PC-3 (cell line): ENCODE measurements at regions not wholly inside any gene's neighbourhood (a gene's known extent, or its start where the extent isn't known, plus 50 kb on each side); places are given as distances from the start of the nearest gene placed in this dataset.
A peak's percentile ranks its signal among the peaks of the same experiment; 100 is the strongest.
"Not testable (repeated sequence)": the region's sequence is repeated elsewhere in the genome, so short reads cannot be mapped to it uniquely, and the experiment has no call there.

ENCODE experiments used
- ATAC-seq: fragments of 200-7000 bp; cut with Tn5 transposase; 2 replicates; pipeline ENCODE4 v1.9.1; 2020; ENCODE audit warnings: mild to moderate bottlenecking, moderate library complexity
- BruUV-seq: library from RNA; stranded (reverse); fragments of 400-500 nt; replicated peaks from 2 replicates; lab custom pipeline; 2021; lab: Mats Ljungman, UMichigan
- CTCF ChIA-PET: fragments of 300-600 bp; sonication (Branson Sonifier 250); formaldehyde crosslinking; loops from one replicate; lab custom pipeline; 2022; ENCODE audit warnings: antibody characterized with exemption; lab: Charles Lee
- POLR2A ChIA-PET: fragments of 300-600 bp; sonication (Branson Sonifier 250); formaldehyde crosslinking; loops from one replicate; lab custom pipeline; 2022; ENCODE audit warnings: antibody characterized with exemption; ENCODE audit not compliant: unreplicated experiment; lab: Charles Lee
- DNase-seq: peaks from one replicate; pipeline ENCODE4 v3.0.0-alpha.2; 2015
- H2AFZ ChIP-seq: fragments of 300-600 bp; sonication (generic); 2 replicates; pipeline ENCODE4 v1.6.0; 2016; ENCODE audit warnings: antibody characterized with exemption, low read length
- H3F3A ChIP-seq: fragments of 300-600 bp; sonication (generic); one replicate; pipeline ENCODE4 v1.6.0; 2017; ENCODE audit warnings: antibody characterized with exemption, low read length, control low read depth, mild to moderate bottlenecking; ENCODE audit not compliant: unreplicated experiment
- H3K27ac ChIP-seq: fragments of 300-600 bp; sonication (generic); 2 replicates; pipeline ENCODE4 v1.5.1; 2016; ENCODE audit warnings: mild to moderate bottlenecking, low read length
- H3K27me3 ChIP-seq: fragments of 300-600 bp; sonication (generic); 2 replicates; pipeline ENCODE4 v1.6.1; 2016; ENCODE audit warnings: low read length, mixed read lengths
- H3K36me3 ChIP-seq: fragments of 300-600 bp; sonication (generic); 2 replicates; pipeline ENCODE4 v1.6.1; 2016; ENCODE audit warnings: low read depth, mixed run types, low read length, mixed read lengths
- H3K4me1 ChIP-seq: fragments of 300-600 bp; sonication (generic); 2 replicates; pipeline ENCODE4 v1.5.1; 2016; ENCODE audit warnings: low read length; ENCODE audit not compliant: insufficient read depth
- H3K4me2 ChIP-seq: fragments of 300-600 bp; sonication (generic); 2 replicates; pipeline ENCODE4 v1.6.0; 2016; ENCODE audit warnings: low read length
- H3K4me3 ChIP-seq: fragments of 300-600 bp; sonication (generic); 2 replicates; pipeline ENCODE4 v1.5.1; 2016; ENCODE audit warnings: mild to moderate bottlenecking, low read length, mixed read lengths
- H3K79me2 ChIP-seq: fragments of 300-600 bp; sonication (generic); 2 replicates; pipeline ENCODE4 v1.6.1; 2017; ENCODE audit warnings: low read length, mixed read lengths
- H3K9ac ChIP-seq: fragments of 300-600 bp; sonication (generic); 2 replicates; pipeline ENCODE4 v1.6.0; 2016; ENCODE audit warnings: mild to moderate bottlenecking, low read length
- H3K9me2 ChIP-seq: fragments of 300-600 bp; sonication (generic); replicated peaks from 2 replicates; pipeline ENCODE4 v1.6.1; 2016; ENCODE audit warnings: mixed run types, low read length, mixed read lengths
- H3K9me3 ChIP-seq: fragments of 300-600 bp; sonication (generic); 2 replicates; pipeline ENCODE4 v1.6.1; 2016; ENCODE audit warnings: low read length, mixed read lengths
- H4K20me1 ChIP-seq: fragments of 300-600 bp; sonication (generic); 2 replicates; pipeline ENCODE4 v1.6.1; 2016; ENCODE audit warnings: low read length, mixed read lengths
- CTCF ChIP-seq: fragments of 300-600 bp; sonication (generic); conservative IDR thresholded peaks from 2 replicates; pipeline ENCODE4 v1.5.1; 2017; ENCODE audit warnings: antibody characterized with exemption, low read depth, mild to moderate bottlenecking, low read length
- EZH2 ChIP-seq: fragments of 300-600 bp; sonication (generic); IDR thresholded peaks from one replicate; pipeline ENCODE4 v1.6.1; 2017; ENCODE audit warnings: antibody characterized with exemption, mild to moderate bottlenecking, low read length; ENCODE audit not compliant: unreplicated experiment
- intact Hi-C: fragments of 100-400 bp; cut with micrococcal nuclease; formaldehyde crosslinking; loops from 2 replicates; pipeline ENCODE4 v1.9.0; 2023

GRCh38 chr6:30816791-30817739 lies 67.3 kb upstream of the DDR1 start:
- H3K4me3 ChIP-seq, result no peak overlapping the region
- H3F3A ChIP-seq, result peaks cover 8% of the 10 kb centered on the region
- intact Hi-C loops, result no loop called here
- no peaks in the 10 kb centered on the region for H4K20me1 ChIP-seq
- H3K36me3 ChIP-seq, result no peaks in the 10 kb centered on the region
- no peak for ATAC-seq
- H3K79me2 ChIP-seq, result no peaks in the 10 kb centered on the region
- BruUV-seq, result no TSS peak
- H3K9me3 ChIP-seq, result no peaks in the 10 kb centered on the region
- H3K9ac ChIP-seq, result no peak overlapping the region
- H3K4me2 ChIP-seq, result no peak overlapping the region
- no peak for TF ChIP-seq CTCF
- no peak for TF ChIP-seq EZH2
- POLR2A ChIA-PET, result no interaction called here
- peak overlapping the region; percentile 89 for H3K27ac ChIP-seq
- H3K4me1 ChIP-seq, result peaks cover 66% of the 10 kb centered on the region
- no peak overlapping the region for H2AFZ ChIP-seq
- H3K27me3 ChIP-seq, result no peaks in the 10 kb centered on the region
- CTCF ChIA-PET, result no interaction called here
- no peaks in the 10 kb centered on the region for H3K9me2 ChIP-seq
- no peak for DNase-seq

DNA sequence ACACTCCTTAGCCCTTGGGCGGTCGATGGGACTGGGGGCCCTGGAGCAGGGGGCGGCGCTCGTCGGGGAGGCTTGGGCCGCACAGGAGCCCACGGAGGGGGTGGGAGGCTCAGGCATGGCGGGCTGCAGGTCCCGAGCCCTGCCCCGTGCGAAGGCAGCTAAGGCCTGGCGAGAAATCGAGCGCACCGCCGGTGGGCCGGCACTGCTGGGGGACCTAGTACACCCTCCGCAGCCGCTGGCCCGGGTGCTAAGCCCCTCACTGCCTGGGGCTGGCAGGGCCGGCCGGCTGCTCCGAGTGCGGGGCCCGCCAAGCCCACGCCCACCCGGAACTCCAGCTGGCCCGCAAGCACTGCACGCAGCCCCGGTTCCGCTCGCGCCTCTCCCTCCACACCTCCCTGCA lies 68.0 kb upstream of the DDR1 start:
- CTCF ChIA-PET, H3K36me3 ChIP-seq, H3K9ac ChIP-seq, H2AFZ ChIP-seq, H3K27me3 ChIP-seq, DNase-seq, H3K4me3 ChIP-seq, POLR2A ChIA-PET, H3K4me2 ChIP-seq, H3K9me3 ChIP-seq, ATAC-seq, H3K9me2 ChIP-seq, H3K79me2 ChIP-seq, H3F3A ChIP-seq, H3K27ac ChIP-seq, BruUV-seq, intact Hi-C loops, H4K20me1 ChIP-seq: not testable (repeated sequence)
- H3K4me1 ChIP-seq, result peaks cover 66% of the 10 kb centered on the region

DNA sequence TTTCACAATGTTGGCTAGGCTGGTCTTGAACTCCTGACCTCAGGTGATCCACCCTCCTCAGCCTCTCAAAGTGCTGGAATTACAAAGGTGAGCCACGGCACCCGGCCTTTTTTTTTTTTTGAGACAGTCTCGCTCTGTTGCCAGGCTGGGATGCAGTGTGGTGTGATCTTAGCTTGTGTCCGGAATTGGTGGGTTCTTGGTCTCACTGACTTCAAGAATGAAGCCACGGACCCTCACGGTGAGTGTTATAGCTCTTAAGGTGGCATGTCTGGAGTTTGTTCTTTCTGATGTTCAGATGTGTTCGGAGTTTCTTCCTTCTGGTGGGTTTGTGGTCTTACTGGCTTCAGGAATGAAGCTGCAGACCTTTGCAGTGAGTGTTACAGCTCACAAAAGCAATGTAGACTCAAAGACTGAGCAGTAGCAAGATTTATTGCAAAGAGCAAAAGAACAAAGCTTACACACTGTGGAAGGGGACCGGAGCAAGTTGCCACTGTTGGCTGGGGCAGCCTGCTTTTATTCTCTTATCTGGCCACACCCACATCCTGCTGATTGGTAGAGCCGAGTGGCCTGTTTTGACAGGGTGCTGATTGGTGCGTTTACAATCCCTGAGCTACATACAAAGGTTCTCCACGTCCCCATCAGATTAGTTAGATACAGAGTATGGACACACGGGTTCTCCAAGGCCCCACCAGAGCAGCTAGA lies 69.1 kb upstream of the DDR1 start:
- BruUV-seq, result TSS peak; percentile 89
- peak; percentile 58 for DNase-seq
- Histone ChIP-seq H3K9ac (peak overlapping the region; percentile 68), H3K4me1 (peaks cover 69% of the 10 kb centered on the region), H3K27ac (peak overlapping the region; percentile 96)
- H3K36me3 ChIP-seq, H4K20me1 ChIP-seq, H3K27me3 ChIP-seq, H2AFZ ChIP-seq, H3K9me3 ChIP-seq, CTCF ChIA-PET, H3K4me3 ChIP-seq, ATAC-seq, H3F3A ChIP-seq, H3K9me2 ChIP-seq, H3K79me2 ChIP-seq, intact Hi-C loops, H3K4me2 ChIP-seq: not testable (repeated sequence)
- POLR2A ChIA-PET, result interaction anchor here (0.5 to 0.7 kb wide), 3 partner anchors 33 to 267 kb away, joined by 3 to 26 read pairs (median 3); no protein-coding TSS in a partner anchor
